ENCODE measurements at regions not wholly inside any gene's neighbourhood (a gene's known extent, or its start where the extent isn't known, plus 50 kb on each side); places are given as distances from the start of the nearest gene placed in this dataset.

GRCh38 chr13:59276436-59276835, 887.3 kb downstream of the DIAPH3 start:
- no peaks in the 10 kb centered on the region for H3K36me3 ChIP-seq (ENCODE audit: insufficient read depth, low read length)
- TF ChIP-seq CTCF (conservative IDR thresholded peaks at IDR 0.05; ENCODE audit: low read length) = no peak
- no peak for TF ChIP-seq EZH2phosphoT487 (IDR thresholded peaks at IDR 0.05; ENCODE audit: borderline replicate concordance)
- H2AFZ ChIP-seq (ENCODE audit: low read length) = no peak overlapping the region
- no peaks in the 10 kb centered on the region for H3K9me2 ChIP-seq (replicated peaks; ENCODE audit: low read depth, low read length)
- no peak overlapping the region for H3K4me3 ChIP-seq (ENCODE audit: low read length, poor library complexity, severe bottlenecking)
- H3K4me1 ChIP-seq (ENCODE audit: insufficient read depth, low read length, poor library complexity, severe bottlenecking) = no peaks in the 10 kb centered on the region
- H3F3A ChIP-seq (ENCODE audit: low read depth) = no peaks in the 10 kb centered on the region
- H4K20me1 ChIP-seq (ENCODE audit: insufficient read depth, low read length, poor library complexity, severe bottlenecking) = no peaks in the 10 kb centered on the region
- no peaks in the 10 kb centered on the region for H3K9me3 ChIP-seq (ENCODE audit: insufficient read depth, low read depth, low read length)
- no peak overlapping the region for H3K9ac ChIP-seq (ENCODE audit: low read depth, low read length, poor library complexity, severe bottlenecking)
- no peaks in the 10 kb centered on the region for H3K79me2 ChIP-seq (ENCODE audit: insufficient read depth, low read length)
- no peak overlapping the region for H3K4me2 ChIP-seq (ENCODE audit: low read depth, low read length, poor library complexity, severe bottlenecking)
- no peaks in the 10 kb centered on the region for H3K27me3 ChIP-seq (ENCODE audit: insufficient read depth, low read length, poor library complexity, severe bottlenecking)

GRCh38 chr13:59277106-59277505, 886.6 kb downstream of the DIAPH3 start:
- TF ChIP-seq EZH2phosphoT487 (IDR thresholded peaks at IDR 0.05; ENCODE audit: borderline replicate concordance) (no peak), CTCF (conservative IDR thresholded peaks at IDR 0.05; ENCODE audit: low read length) (no peak)
- Histone ChIP-seq H3K27me3 (ENCODE audit: insufficient read depth, low read length, poor library complexity, severe bottlenecking) (no peaks in the 10 kb centered on the region), H3K4me1 (ENCODE audit: insufficient read depth, low read length, poor library complexity, severe bottlenecking) (no peaks in the 10 kb centered on the region), H3K9me2 (replicated peaks; ENCODE audit: low read depth, low read length) (no peaks in the 10 kb centered on the region), H3F3A (ENCODE audit: low read depth) (no peaks in the 10 kb centered on the region), H3K4me2 (ENCODE audit: low read depth, low read length, poor library complexity, severe bottlenecking) (no peak overlapping the region), H3K79me2 (ENCODE audit: insufficient read depth, low read length) (no peaks in the 10 kb centered on the region), H3K4me3 (ENCODE audit: low read length, poor library complexity, severe bottlenecking) (no peak overlapping the region), H3K9ac (ENCODE audit: low read depth, low read length, poor library complexity, severe bottlenecking) (no peak overlapping the region), H3K9me3 (ENCODE audit: insufficient read depth, low read depth, low read length) (no peaks in the 10 kb centered on the region), H4K20me1 (ENCODE audit: insufficient read depth, low read length, poor library complexity, severe bottlenecking) (no peaks in the 10 kb centered on the region), H3K36me3 (ENCODE audit: insufficient read depth, low read length) (no peaks in the 10 kb centered on the region), H2AFZ (ENCODE audit: low read length) (no peak overlapping the region)

- Histone ChIP-seq H4K20me1 (ENCODE audit: insufficient read depth, low read length, poor library complexity, severe bottlenecking) (no peaks in the 10 kb centered on the region), H3K9me3 (ENCODE audit: insufficient read depth, low read depth, low read length) (no peaks in the 10 kb centered on the region), H3K36me3 (ENCODE audit: insufficient read depth, low read length) (no peaks in the 10 kb centered on the region)
Observed at GRCh38 chr13:59279028-59279427, 884.7 kb downstream of the DIAPH3 start.

More at GRCh38 chr13:59279028-59279427, 884.7 kb downstream of the DIAPH3 start:
- Histone ChIP-seq H3K4me3 (ENCODE audit: low read length, poor library complexity, severe bottlenecking) (no peak overlapping the region), H2AFZ (ENCODE audit: low read length) (no peak overlapping the region), H3K79me2 (ENCODE audit: insufficient read depth, low read length) (no peaks in the 10 kb centered on the region), H3K9ac (ENCODE audit: low read depth, low read length, poor library complexity, severe bottlenecking) (no peak overlapping the region), H3K9me2 (replicated peaks; ENCODE audit: low read depth, low read length) (no peaks in the 10 kb centered on the region), H3K27me3 (ENCODE audit: insufficient read depth, low read length, poor library complexity, severe bottlenecking) (no peaks in the 10 kb centered on the region), H3K4me1 (ENCODE audit: insufficient read depth, low read length, poor library complexity, severe bottlenecking) (no peaks in the 10 kb centered on the region), H3F3A (ENCODE audit: low read depth) (no peaks in the 10 kb centered on the region), H3K4me2 (ENCODE audit: low read depth, low read length, poor library complexity, severe bottlenecking) (no peak overlapping the region)
- TF ChIP-seq CTCF (conservative IDR thresholded peaks at IDR 0.05; ENCODE audit: low read length) (no peak), EZH2phosphoT487 (IDR thresholded peaks at IDR 0.05; ENCODE audit: borderline replicate concordance) (no peak)
